B cell (primary cell): ENCODE measurements at regions not wholly inside any gene's neighbourhood (a gene's known extent, or its start where the extent isn't known, plus 50 kb on each side); places are given as distances from the start of the nearest gene placed in this dataset.

Experiments
- ATAC-seq: fragments of 200-7000 bp; cut with Tn5 transposase; one replicate; pipeline ENCODE4 v1.10.0; 2021; ENCODE audit warnings: low read depth, mild to moderate bottlenecking, moderate number of reproducible peaks, moderate library complexity
- CTCF ChIA-PET: fragments of 350-600 bp; sonication (Branson Sonifier 250); formaldehyde crosslinking; loops from one replicate; lab custom pipeline; 2021; ENCODE audit warnings: antibody characterized with exemption, inconsistent platforms; lab: Charles Lee
- POLR2A ChIA-PET: fragments of 350-600 bp; sonication (Branson Sonifier 250); formaldehyde crosslinking; loops from one replicate; lab custom pipeline; 2021; ENCODE audit warnings: antibody characterized with exemption; lab: Charles Lee
- DNase-seq: peaks from one replicate; pipeline ENCODE4 v3.0.0; 2013
- H2AFZ ChIP-seq: 2 replicates; pipeline ENCODE4 v1.6.1; 2012; ENCODE audit warnings: mild to moderate bottlenecking, low read depth, low read length; ENCODE audit not compliant: insufficient read depth, poor library complexity, severe bottlenecking
- H3K27ac ChIP-seq, 2 donors: 1 replicate in 1 of 2; 2 replicates in 1 of 2; pipeline ENCODE4 v1.5.1; 2012 to 2013; ENCODE audit warnings: low read length in 2 of 2, mild to moderate bottlenecking in 2 of 2, moderate library complexity in 1 of 2
- H3K27me3 ChIP-seq, 4 experiments: fragments of 200-600 bp in 1 of 4; sonication (generic) in 1 of 4; replicated peaks in 1 of 4; 1 replicate in 2 of 4; 2 replicates in 2 of 4; pipeline versions ENCODE4 v1.6.1 to v1.7.0; 2013 to 2016; ENCODE audit warnings: low read length in 3 of 4, mild to moderate bottlenecking in 2 of 4, mixed read lengths in 1 of 4, moderate library complexity in 1 of 4; ENCODE audit not compliant: insufficient read depth in 4 of 4, control insufficient read depth in 3 of 4; ENCODE audit errors: control extremely low read depth in 1 of 4
- H3K36me3 ChIP-seq, 2 experiments: replicated peaks in 1 of 2; 1 replicate in 1 of 2; 2 replicates in 1 of 2; pipeline versions ENCODE4 v1.6.1 to v1.7.1; 2013; ENCODE audit warnings: low read length in 1 of 2; ENCODE audit not compliant: insufficient read depth in 2 of 2, control insufficient read depth in 1 of 2; ENCODE audit errors: control extremely low read depth in 1 of 2, extremely low read depth in 1 of 2
- H3K4me1 ChIP-seq, 2 donors: fragments of 200-600 bp in 1 of 2; sonication (generic) in 1 of 2; 1 replicate in 1 of 2; 2 replicates in 1 of 2; pipeline versions ENCODE4 v1.5.1 to v1.6.1; 2013 to 2017; ENCODE audit warnings: low read length in 2 of 2; ENCODE audit not compliant: control insufficient read depth in 2 of 2, insufficient read depth in 2 of 2
- H3K4me2 ChIP-seq: replicated peaks from 2 replicates; pipeline ENCODE3; 2012; ENCODE audit warnings: mild to moderate bottlenecking, low read depth, low read length; ENCODE audit not compliant: poor library complexity, severe bottlenecking
- H3K4me3 ChIP-seq, 5 experiments: fragments of 200-600 bp in 1 of 5; sonication (generic) in 1 of 5; 1 replicate in 3 of 5; 2 replicates in 2 of 5; pipeline versions ENCODE4 v1.5.1 to v1.7.0; 2011 to 2016; ENCODE audit warnings: low read length in 4 of 5, mild to moderate bottlenecking in 4 of 5, low read depth in 2 of 5, control low read depth in 1 of 5, moderate library complexity in 1 of 5; ENCODE audit not compliant: insufficient read depth in 1 of 5; ENCODE audit errors: control extremely low read depth in 1 of 5, extremely low read depth in 1 of 5
- H3K79me2 ChIP-seq: fragments of 200-600 bp; sonication (generic); one replicate; pipeline ENCODE4 v1.6.0; 2016; ENCODE audit warnings: low read length; ENCODE audit not compliant: control insufficient read depth, insufficient read depth
- H3K9ac ChIP-seq: fragments of 200-600 bp; sonication (generic); 2 replicates; pipeline ENCODE4 v1.6.1; 2017; ENCODE audit warnings: mild to moderate bottlenecking, low read length, moderate library complexity
- H3K9me3 ChIP-seq, 3 donors: one replicate each; pipeline versions ENCODE4 v1.6.1 to v1.7.1; 2013; ENCODE audit warnings: low read length in 2 of 3; ENCODE audit not compliant: control insufficient read depth in 2 of 3, insufficient read depth in 1 of 3; ENCODE audit errors: control extremely low read depth in 1 of 3
- H4K20me1 ChIP-seq: 2 replicates; pipeline ENCODE4 v1.6.0; 2012; ENCODE audit warnings: mild to moderate bottlenecking, low read length; ENCODE audit not compliant: insufficient read depth, control insufficient read depth, poor library complexity, severe bottlenecking
- H3K27ac Mint-ChIP-seq: one replicate; pipeline ENCODE4 v1.8.0; 2021; ENCODE audit warnings: mixed read lengths
- H3K27me3 Mint-ChIP-seq: one replicate; pipeline ENCODE4 v1.8.0; 2021; ENCODE audit warnings: mixed read lengths
- H3K4me1 Mint-ChIP-seq: one replicate; pipeline ENCODE4 v1.8.0; 2021; ENCODE audit warnings: mixed read lengths
- H3K4me3 Mint-ChIP-seq: one replicate; pipeline ENCODE4 v1.8.0; 2021; ENCODE audit warnings: mixed read lengths
- H3K9me3 Mint-ChIP-seq: one replicate; pipeline ENCODE4 v1.8.0; 2022; ENCODE audit warnings: mixed read lengths; ENCODE audit not compliant: insufficient read depth
- CTCF ChIP-seq: fragments of 200-600 bp; IDR thresholded peaks from one replicate; pipeline ENCODE4 v1.8.0; 2022; ENCODE audit warnings: antibody characterized with exemption, mild to moderate bottlenecking
- EZH2 ChIP-seq: IDR thresholded peaks from 2 replicates; pipeline ENCODE4 v1.6.1; 2012; ENCODE audit warnings: borderline replicate concordance, low read depth, mild to moderate bottlenecking, moderate library complexity, low read length; ENCODE audit not compliant: insufficient read depth, poor library complexity, severe bottlenecking
- WGBS: methylation state at CpG from one replicate; pipeline ENCODE4 v1.1.5; 2013; ENCODE audit warnings: missing lambda C conversion rate; ENCODE audit not compliant: insufficient coverage; 5-methylcytosine and 5-hydroxymethylcytosine counted together
- intact Hi-C: fragments of 100-400 bp; cut with micrococcal nuclease; formaldehyde crosslinking; loops from one replicate; pipeline ENCODE4 v1.10.0; 2022

DNA sequence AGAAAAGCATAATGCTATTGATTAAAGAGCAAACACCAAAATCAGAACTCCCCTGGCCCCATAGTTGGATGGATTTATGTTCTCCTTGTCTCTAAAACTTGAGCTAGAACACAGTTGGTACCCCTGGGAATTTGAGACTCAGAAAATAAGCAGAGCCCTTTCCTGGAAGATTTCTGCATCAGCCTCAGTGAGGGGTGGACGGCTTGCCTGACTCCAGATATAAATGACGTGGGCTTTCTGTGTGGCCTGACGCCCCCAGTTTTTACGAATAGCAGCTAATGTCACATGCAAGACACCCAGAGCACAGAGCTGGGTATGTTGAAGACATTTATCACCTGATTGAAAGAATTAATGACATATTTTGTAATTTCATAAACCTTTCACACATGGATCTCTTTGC, 130.8 kb downstream of the TRIM29 start:
- intact Hi-C loops, result no loop called here
- Histone ChIP-seq H3K4me1 (no peaks in the 10 kb centered on the region), H3K27me3 (peaks cover 0 to 12% (median 0%) of the 10 kb centered on the region in 4 experiments), H3K36me3 (no peaks in the 10 kb centered on the region), H3K4me2 (no peak overlapping the region), H3K9ac (no peak overlapping the region), H3K9me3 (no peaks in the 10 kb centered on the region), H4K20me1 (no peaks in the 10 kb centered on the region), H3K79me2 (no peaks in the 10 kb centered on the region), H2AFZ (no peak overlapping the region), H3K27ac (no peak overlapping the region), H3K4me3 (no peak overlapping the region)
- TF ChIP-seq CTCF, result no peak
- no peak for TF ChIP-seq EZH2
- Mint-ChIP-seq H3K4me1 (no peaks in the 10 kb centered on the region), H3K27ac (no peak overlapping the region), H3K9me3 (no peaks in the 10 kb centered on the region), H3K4me3 (no peak overlapping the region), H3K27me3 (peaks cover 33% of the 10 kb centered on the region)
- WGBS, result no CpG with 5 or more reads among the region's 4 CpGs
- CTCF ChIA-PET, result no interaction called here
- POLR2A ChIA-PET, result no interaction called here
- ATAC-seq (no peak), DNase-seq (no peak)

DNA sequence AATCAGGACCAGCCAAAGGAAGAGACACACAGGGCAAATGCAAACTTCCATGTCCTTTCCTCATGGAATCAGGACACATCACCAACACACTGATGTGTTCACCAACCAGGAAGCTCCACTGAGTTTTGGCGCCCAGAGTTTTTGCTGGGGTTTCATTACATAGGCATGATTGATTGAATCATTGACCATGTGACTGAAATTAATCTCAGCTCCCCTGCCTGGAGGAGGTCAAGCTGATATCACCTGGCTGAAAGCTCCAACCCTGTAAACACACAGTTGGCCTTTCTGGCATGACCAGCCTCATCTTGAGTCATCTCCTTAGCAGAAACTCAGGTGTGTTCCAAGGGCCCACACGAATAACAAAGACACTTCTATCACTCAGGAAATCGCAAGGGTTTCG, 133.2 kb downstream of the TRIM29 start:
- Histone ChIP-seq H3K36me3 (no peaks in the 10 kb centered on the region), H3K4me3 (no peak overlapping the region), H2AFZ (no peak overlapping the region), H3K9me3 (no peaks in the 10 kb centered on the region), H3K4me1 (no peaks in the 10 kb centered on the region), H4K20me1 (no peaks in the 10 kb centered on the region), H3K9ac (no peak overlapping the region), H3K4me2 (no peak overlapping the region), H3K27me3 (peaks cover 0 to 3% (median 0%) of the 10 kb centered on the region in 4 experiments), H3K27ac (no peak overlapping the region), H3K79me2 (no peaks in the 10 kb centered on the region)
- DNase-seq (no peak), ATAC-seq (no peak)
- Mint-ChIP-seq H3K27ac (no peak overlapping the region), H3K4me1 (no peaks in the 10 kb centered on the region), H3K9me3 (no peaks in the 10 kb centered on the region), H3K27me3 (peaks cover 32% of the 10 kb centered on the region), H3K4me3 (no peak overlapping the region)
- CTCF ChIA-PET, result no interaction called here
- POLR2A ChIA-PET, result no interaction called here
- WGBS, result 86% methylated on average over 1 of the region's 4 CpGs
- intact Hi-C loops, result no loop called here
- TF ChIP-seq EZH2, result no peak
- no peak for TF ChIP-seq CTCF
